ENCODE measurements at regions not wholly inside any gene's neighbourhood (a gene's known extent, or its start where the extent isn't known, plus 50 kb on each side); places are given as distances from the start of the nearest gene placed in this dataset.

GRCh38 chr6:94323853-94324252 is 904.5 kb upstream of the EPHA7 start:
- TF ChIP-seq, protein P1, sequence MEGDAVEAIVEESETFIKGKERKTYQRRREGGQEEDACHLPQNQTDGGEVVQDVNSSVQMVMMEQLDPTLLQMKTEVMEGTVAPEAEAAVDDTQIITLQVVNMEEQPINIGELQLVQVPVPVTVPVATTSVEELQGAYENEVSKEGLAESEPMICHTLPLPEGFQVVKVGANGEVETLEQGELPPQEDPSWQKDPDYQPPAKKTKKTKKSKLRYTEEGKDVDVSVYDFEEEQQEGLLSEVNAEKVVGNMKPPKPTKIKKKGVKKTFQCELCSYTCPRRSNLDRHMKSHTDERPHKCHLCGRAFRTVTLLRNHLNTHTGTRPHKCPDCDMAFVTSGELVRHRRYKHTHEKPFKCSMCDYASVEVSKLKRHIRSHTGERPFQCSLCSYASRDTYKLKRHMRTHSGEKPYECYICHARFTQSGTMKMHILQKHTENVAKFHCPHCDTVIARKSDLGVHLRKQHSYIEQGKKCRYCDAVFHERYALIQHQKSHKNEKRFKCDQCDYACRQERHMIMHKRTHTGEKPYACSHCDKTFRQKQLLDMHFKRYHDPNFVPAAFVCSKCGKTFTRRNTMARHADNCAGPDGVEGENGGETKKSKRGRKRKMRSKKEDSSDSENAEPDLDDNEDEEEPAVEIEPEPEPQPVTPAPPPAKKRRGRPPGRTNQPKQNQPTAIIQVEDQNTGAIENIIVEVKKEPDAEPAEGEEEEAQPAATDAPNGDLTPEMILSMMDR (IDR thresholded peaks at IDR 0.05), result no peak
- H3K4me1 ChIP-seq, result no peaks in the 10 kb centered on the region
- H3K36me3 ChIP-seq (ENCODE audit: control insufficient read depth, insufficient read depth, low read length), result no peaks in the 10 kb centered on the region
- H3K27ac ChIP-seq, result no peak overlapping the region
- no peak overlapping the region for H3K4me2 ChIP-seq (ENCODE audit: low read length)
- H2AFZ ChIP-seq, result no peak overlapping the region
- no peaks in the 10 kb centered on the region for H3K9me3 ChIP-seq (ENCODE audit: control insufficient read depth, low read length)
- no peak overlapping the region for H3K4me3 ChIP-seq (ENCODE audit: low read depth, low read length)
- no peaks in the 10 kb centered on the region for H3K79me2 ChIP-seq
- no peaks in the 10 kb centered on the region for H3K27me3 ChIP-seq (ENCODE audit: control insufficient read depth, insufficient read depth, low read length)
- H3K9ac ChIP-seq, result no peak overlapping the region

GRCh38 chr6:94300424-94301144 is 881.2 kb upstream of the EPHA7 start:
- Histone ChIP-seq H3K9ac (no peak overlapping the region), H3K36me3 (ENCODE audit: control insufficient read depth, insufficient read depth, low read length) (no peaks in the 10 kb centered on the region), H3K4me3 (ENCODE audit: low read depth, low read length) (no peak overlapping the region), H2AFZ (no peak overlapping the region), H3K4me2 (ENCODE audit: low read length) (no peak overlapping the region), H3K27me3 (ENCODE audit: control insufficient read depth, insufficient read depth, low read length) (no peaks in the 10 kb centered on the region), H3K4me1 (no peaks in the 10 kb centered on the region), H3K9me3 (ENCODE audit: control insufficient read depth, low read length) (no peaks in the 10 kb centered on the region), H3K27ac (no peak overlapping the region), H3K79me2 (no peaks in the 10 kb centered on the region)
- TF ChIP-seq, protein P1 (IDR thresholded peaks at IDR 0.05), result no peak

GRCh38 chr6:94289131-94289530 is 869.8 kb upstream of the EPHA7 start:
- Histone ChIP-seq H3K27me3 (ENCODE audit: control insufficient read depth, insufficient read depth, low read length) (no peaks in the 10 kb centered on the region), H2AFZ (no peak overlapping the region), H3K36me3 (ENCODE audit: control insufficient read depth, insufficient read depth, low read length) (no peaks in the 10 kb centered on the region), H3K4me3 (ENCODE audit: low read depth, low read length) (no peak overlapping the region), H3K27ac (no peak overlapping the region), H3K9me3 (ENCODE audit: control insufficient read depth, low read length) (no peaks in the 10 kb centered on the region), H3K4me1 (no peaks in the 10 kb centered on the region), H3K79me2 (no peaks in the 10 kb centered on the region), H3K9ac (no peak overlapping the region), H3K4me2 (ENCODE audit: low read length) (no peak overlapping the region)
- TF ChIP-seq, protein P1 (IDR thresholded peaks at IDR 0.05), result no peak

DNA sequence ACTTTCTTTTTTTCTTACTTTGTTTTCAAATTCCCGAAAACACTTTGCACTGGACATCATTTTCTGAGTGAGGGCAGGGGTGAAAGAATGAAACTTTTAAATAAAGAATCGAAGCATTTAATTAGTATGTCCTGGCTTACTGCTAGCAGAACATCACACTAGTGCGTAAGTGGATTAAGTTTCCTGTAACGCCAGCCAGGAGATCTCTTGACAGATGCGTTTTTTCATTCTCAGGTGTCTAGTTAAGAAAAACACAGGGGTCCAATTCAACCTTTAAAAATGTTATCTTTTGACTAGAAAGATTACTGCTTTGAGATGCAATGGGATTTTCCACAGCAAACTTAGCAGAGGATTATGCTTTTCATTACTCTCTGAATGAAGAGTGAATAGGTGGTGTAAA is 858.8 kb upstream of the EPHA7 start:
- H3K4me2 ChIP-seq (ENCODE audit: low read length), result no peak overlapping the region
- TF ChIP-seq, protein P1 (IDR thresholded peaks at IDR 0.05), result no peak
- no peaks in the 10 kb centered on the region for H3K4me1 ChIP-seq
- no peaks in the 10 kb centered on the region for H3K9me3 ChIP-seq (ENCODE audit: control insufficient read depth, low read length)
- no peak overlapping the region for H3K9ac ChIP-seq
- H2AFZ ChIP-seq, result no peak overlapping the region
- H3K27me3 ChIP-seq (ENCODE audit: control insufficient read depth, insufficient read depth, low read length), result no peaks in the 10 kb centered on the region
- no peak overlapping the region for H3K27ac ChIP-seq
- H3K4me3 ChIP-seq (ENCODE audit: low read depth, low read length), result no peak overlapping the region
- no peaks in the 10 kb centered on the region for H3K36me3 ChIP-seq (ENCODE audit: control insufficient read depth, insufficient read depth, low read length)
- H3K79me2 ChIP-seq, result no peaks in the 10 kb centered on the region

DNA sequence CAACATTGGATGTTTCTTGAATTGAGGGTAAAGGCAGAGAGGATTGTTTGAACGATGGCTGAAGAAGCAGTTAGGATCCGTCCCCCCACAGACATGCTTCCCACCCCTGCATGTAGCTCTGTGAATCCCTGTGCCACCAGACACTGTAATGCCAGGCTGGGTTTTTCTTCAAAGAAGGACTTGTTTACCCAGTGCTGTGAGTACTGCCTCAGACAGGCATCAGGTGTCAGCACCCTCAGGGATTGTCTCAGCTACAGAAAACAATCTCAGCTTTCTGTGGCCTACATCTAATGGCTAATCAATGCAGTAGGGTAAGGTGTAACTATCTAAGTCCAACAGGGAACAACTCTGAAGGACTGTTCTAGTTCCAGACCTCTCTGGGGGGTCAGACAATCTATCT is 853.0 kb upstream of the EPHA7 start:
- Histone ChIP-seq H3K4me1 (no peaks in the 10 kb centered on the region), H3K27ac (no peak overlapping the region), H3K4me3 (ENCODE audit: low read depth, low read length) (no peak overlapping the region), H3K36me3 (ENCODE audit: control insufficient read depth, insufficient read depth, low read length) (no peaks in the 10 kb centered on the region), H3K9ac (no peak overlapping the region), H2AFZ (no peak overlapping the region), H3K4me2 (ENCODE audit: low read length) (no peak overlapping the region), H3K9me3 (ENCODE audit: control insufficient read depth, low read length) (no peaks in the 10 kb centered on the region), H3K79me2 (no peaks in the 10 kb centered on the region), H3K27me3 (ENCODE audit: control insufficient read depth, insufficient read depth, low read length) (no peaks in the 10 kb centered on the region)
- TF ChIP-seq, protein P1 (IDR thresholded peaks at IDR 0.05), result no peak
